Neuronal stem cell (in vitro differentiated cells): ENCODE measurements at regions not wholly inside any gene's neighbourhood (a gene's known extent, or its start where the extent isn't known, plus 50 kb on each side); places are given as distances from the start of the nearest gene placed in this dataset.

ENCODE experiments used
- DNase-seq: peaks from one replicate; pipeline ENCODE4 v3.0.0-alpha.2; 2013; ENCODE audit warnings: low spot score
- H2AFZ ChIP-seq: one replicate; pipeline ENCODE4 v1.6.1; 2013; ENCODE audit warnings: mild to moderate bottlenecking, low read length, inconsistent platforms
- H2AK5ac ChIP-seq: 2 replicates; pipeline ENCODE4 v1.6.1; 2013; ENCODE audit warnings: low read depth, mild to moderate bottlenecking, inconsistent platforms, low read length, moderate library complexity, mixed read lengths
- H2BK120ac ChIP-seq: 2 replicates; pipeline ENCODE4 v1.6.1; 2013; ENCODE audit warnings: low read depth, mild to moderate bottlenecking, inconsistent platforms, low read length, moderate library complexity, mixed read lengths
- H2BK12ac ChIP-seq: one replicate; pipeline ENCODE4 v1.6.1; 2013; ENCODE audit warnings: low read length, inconsistent platforms
- H2BK15ac ChIP-seq: 2 replicates; pipeline ENCODE4 v1.6.1; 2013; ENCODE audit warnings: mild to moderate bottlenecking, low read length, inconsistent platforms, mixed read lengths
- H2BK5ac ChIP-seq: one replicate; pipeline ENCODE4 v1.6.1; 2013; ENCODE audit warnings: inconsistent platforms, mild to moderate bottlenecking, low read length, moderate library complexity
- H3K14ac ChIP-seq: one replicate; pipeline ENCODE4 v1.6.1; 2013; ENCODE audit warnings: low read length, inconsistent platforms
- H3K18ac ChIP-seq: 2 replicates; pipeline ENCODE4 v1.6.1; 2013; ENCODE audit warnings: low read length, inconsistent platforms
- H3K23ac ChIP-seq: 2 replicates; pipeline ENCODE4 v1.6.1; 2013; ENCODE audit warnings: low read depth, mild to moderate bottlenecking, mixed read lengths, low read length, inconsistent platforms; ENCODE audit not compliant: poor library complexity
- H3K27ac ChIP-seq: replicated peaks from 3 replicates; pipeline ENCODE4 v1.5.1; 2013; ENCODE audit warnings: low read length, inconsistent platforms
- H3K27me3 ChIP-seq, 3 experiments: 2 replicates each; pipeline ENCODE4 v1.6.1; 2013; ENCODE audit warnings: low read length in 3 of 3, mild to moderate bottlenecking in 2 of 3, inconsistent platforms in 1 of 3, low read depth in 1 of 3, mixed read lengths in 1 of 3, moderate library complexity in 1 of 3; ENCODE audit not compliant: control insufficient read depth in 3 of 3, insufficient read depth in 3 of 3
- H3K36me3 ChIP-seq, 2 donors: replicated peaks in 1 of 2; 2 replicates each; pipeline ENCODE4 v1.6.1; 2013; ENCODE audit warnings: low read length in 2 of 2; ENCODE audit not compliant: control insufficient read depth in 2 of 2, insufficient read depth in 2 of 2
- H3K4ac ChIP-seq: 2 replicates; pipeline ENCODE4 v1.6.1; 2013; ENCODE audit warnings: inconsistent platforms, mild to moderate bottlenecking, low read length, moderate library complexity
- H3K4me1 ChIP-seq, 2 donors: 1 replicate in 1 of 2; 2 replicates in 1 of 2; pipeline ENCODE4 v1.6.1; 2013; ENCODE audit warnings: low read length in 2 of 2, low read depth in 1 of 2; ENCODE audit not compliant: control insufficient read depth in 2 of 2, insufficient read depth in 1 of 2
- H3K4me2 ChIP-seq: one replicate; pipeline ENCODE4 v1.6.1; 2013; ENCODE audit warnings: mild to moderate bottlenecking, low read length, inconsistent platforms; ENCODE audit not compliant: insufficient read depth, poor library complexity, severe bottlenecking
- H3K4me3 ChIP-seq, 2 donors: 2 replicates each; pipeline ENCODE4 v1.5.1; 2013; ENCODE audit warnings: low read length in 2 of 2, mild to moderate bottlenecking in 2 of 2, inconsistent platforms in 1 of 2, moderate library complexity in 1 of 2
- H3K79me1 ChIP-seq: one replicate; pipeline ENCODE4 v1.6.1; 2013; ENCODE audit warnings: low read depth, mild to moderate bottlenecking, inconsistent platforms, low read length, moderate library complexity
- H3K9ac ChIP-seq: one replicate; pipeline ENCODE4 v1.6.1; 2013; ENCODE audit warnings: mild to moderate bottlenecking, low read depth, low read length, inconsistent platforms; ENCODE audit not compliant: poor library complexity
- H3K9me3 ChIP-seq, 2 donors: replicated peaks in 1 of 2; 2 replicates each; pipeline versions ENCODE3 to v1.6.1; 2013; ENCODE audit warnings: low read length in 2 of 2, mild to moderate bottlenecking in 2 of 2, inconsistent platforms in 1 of 2, low read depth in 1 of 2, mixed read lengths in 1 of 2, moderate library complexity in 1 of 2; ENCODE audit not compliant: control insufficient read depth in 2 of 2, insufficient read depth in 1 of 2
- H4K8ac ChIP-seq: one replicate; pipeline ENCODE4 v1.6.1; 2013; ENCODE audit warnings: low read depth, mild to moderate bottlenecking, inconsistent platforms, low read length, moderate library complexity
- H4K91ac ChIP-seq: one replicate; pipeline ENCODE4 v1.6.1; 2013; ENCODE audit warnings: low read length, low read depth, mild to moderate bottlenecking, inconsistent platforms; ENCODE audit not compliant: poor library complexity
- WGBS, 2 donors: extraction: QIAGEN DNeasy Blood & Tissue Kit; methylation state at CpG; one replicate each; pipeline ENCODE4 v1.1.7; 2013; ENCODE audit warnings: missing lambda C conversion rate in 2 of 2, mixed read lengths in 1 of 2; ENCODE audit not compliant: insufficient read length in 2 of 2, insufficient replicate concordance in 1 of 2; ENCODE audit errors: extremely low coverage in 2 of 2; 5-methylcytosine and 5-hydroxymethylcytosine counted together

- DNase-seq, result no peak
- H3K4me3 ChIP-seq, result no peak overlapping the region
- H3K9ac ChIP-seq, result no peak overlapping the region
- H3K79me1 ChIP-seq, result no peaks in the 10 kb centered on the region
- H4K91ac ChIP-seq, result no peak overlapping the region
- no peak overlapping the region for H3K27ac ChIP-seq
- H3K18ac ChIP-seq, result no peak overlapping the region
- H3K4me2 ChIP-seq, result no peak overlapping the region
- no peak overlapping the region for H4K8ac ChIP-seq
- no peaks in the 10 kb centered on the region for H3K9me3 ChIP-seq
- no peaks in the 10 kb centered on the region for H3K27me3 ChIP-seq
- H2BK120ac ChIP-seq, result no peak overlapping the region
- no peak overlapping the region for H3K4ac ChIP-seq
- no CpG with 5 or more reads among the region's 1 CpG for WGBS, 2 donors
- no peak overlapping the region for H2AFZ ChIP-seq
- H3K23ac ChIP-seq, result no peak overlapping the region
- no peaks in the 10 kb centered on the region for H3K36me3 ChIP-seq
- peaks cover 0 to 2% of the 10 kb centered on the region in 2 donors for H3K4me1 ChIP-seq
- no peak overlapping the region for H2BK15ac ChIP-seq
- H2BK5ac ChIP-seq, result no peak overlapping the region
- no peak overlapping the region for H3K14ac ChIP-seq
- no peak overlapping the region for H2AK5ac ChIP-seq
- no peak overlapping the region for H2BK12ac ChIP-seq
Observed at GRCh38 chr12:76942267-76942666, 63.4 kb upstream of the CSRP2 start.

- Histone ChIP-seq H2AK5ac (no peak overlapping the region), H3K27ac (no peak overlapping the region), H3K18ac (no peak overlapping the region), H2BK12ac (no peak overlapping the region), H3K79me1 (no peaks in the 10 kb centered on the region), H2BK120ac (no peak overlapping the region), H3K36me3 (no peaks in the 10 kb centered on the region), H4K8ac (no peak overlapping the region), H3K4me1 (peaks cover 0 to 2% of the 10 kb centered on the region in 2 donors), H2BK15ac (no peak overlapping the region), H3K9ac (no peak overlapping the region), H3K4me2 (no peak overlapping the region), H3K14ac (no peak overlapping the region), H4K91ac (no peak overlapping the region), H3K23ac (no peak overlapping the region), H3K9me3 (no peaks in the 10 kb centered on the region), H2AFZ (no peak overlapping the region), H3K4ac (no peak overlapping the region), H2BK5ac (no peak overlapping the region), H3K27me3 (no peaks in the 10 kb centered on the region), H3K4me3 (no peak overlapping the region)
- DNase-seq, result no peak
- no CpG with 5 or more reads among the region's 3 CpGs for WGBS, 2 donors
Observed at GRCh38 chr12:76940671-76941445, 62.0 kb upstream of the CSRP2 start.

GRCh38 chr12:76939701-76940100 lies 60.9 kb upstream of the CSRP2 start:
- Histone ChIP-seq H2BK12ac (no peak overlapping the region), H3K4me1 (peaks cover 0 to 2% of the 10 kb centered on the region in 2 donors), H4K91ac (no peak overlapping the region), H2BK5ac (no peak overlapping the region), H3K4me3 (no peak overlapping the region), H2AFZ (peak overlapping the region; percentile 13), H3K9me3 (no peaks in the 10 kb centered on the region), H3K27ac (no peak overlapping the region), H3K79me1 (no peaks in the 10 kb centered on the region), H3K18ac (no peak overlapping the region), H3K4ac (no peak overlapping the region), H3K9ac (no peak overlapping the region), H2AK5ac (no peak overlapping the region), H3K14ac (no peak overlapping the region), H3K27me3 (no peaks in the 10 kb centered on the region), H2BK120ac (no peak overlapping the region), H4K8ac (no peak overlapping the region), H3K23ac (no peak overlapping the region), H2BK15ac (no peak overlapping the region), H3K4me2 (no peak overlapping the region), H3K36me3 (no peaks in the 10 kb centered on the region)
- no CpG with 5 or more reads among the region's 1 CpG for WGBS, 2 donors
- no peak for DNase-seq

DNA sequence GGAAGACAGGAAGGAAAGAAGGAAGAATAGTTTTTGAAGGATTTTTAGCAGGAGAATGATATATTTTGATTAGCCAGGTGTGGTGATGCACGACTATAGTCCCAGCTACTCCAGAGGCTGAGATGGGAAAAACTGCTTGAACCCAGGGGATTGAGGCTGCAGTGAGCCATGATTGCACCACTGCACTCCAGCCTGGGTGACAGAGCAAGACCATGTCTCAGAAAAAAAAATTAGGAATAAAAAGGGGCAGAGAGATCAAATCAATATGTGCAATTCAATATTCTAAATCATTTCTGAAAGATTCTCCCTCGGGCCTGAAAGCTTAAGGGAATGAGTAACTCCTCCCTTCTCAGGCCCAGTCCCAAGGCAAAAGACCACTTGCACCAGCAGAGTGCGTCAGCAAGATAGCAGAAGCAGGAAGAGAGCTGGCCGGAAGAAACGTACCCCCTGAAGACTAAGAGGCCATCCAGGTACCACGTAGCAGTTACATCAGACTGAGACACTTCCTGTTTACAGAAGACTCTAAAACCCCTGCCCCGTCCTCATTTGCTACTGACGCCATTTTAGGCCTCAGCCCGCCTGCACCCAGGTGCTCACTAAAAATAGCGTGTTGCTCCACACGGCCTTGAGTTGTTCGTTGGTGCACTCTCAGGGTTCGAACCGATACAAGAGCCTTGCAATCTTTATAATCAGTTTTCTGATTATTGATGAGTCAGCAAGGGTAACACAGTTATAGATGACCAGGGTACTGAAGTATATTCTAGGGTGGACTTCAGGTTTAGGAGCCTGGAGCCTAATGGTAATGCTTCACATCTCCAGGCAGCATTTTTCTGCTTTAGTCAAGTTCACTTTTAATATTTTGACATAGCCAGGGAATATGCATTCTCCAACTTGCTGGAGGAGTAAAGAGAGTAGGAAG lies 57.7 kb upstream of the CSRP2 start:
- no peak for DNase-seq
- no CpG with 5 or more reads among the region's 14 CpGs for WGBS, 2 donors

More for the DNA sequence above, 57.7 kb upstream of the CSRP2 start:
- H3K4me3 ChIP-seq, result no peak overlapping the region
- no peak overlapping the region for H2BK5ac ChIP-seq
- no peak overlapping the region for H2BK15ac ChIP-seq
- no peak overlapping the region for H4K91ac ChIP-seq
- H2AK5ac ChIP-seq, result no peak overlapping the region
- no peak overlapping the region for H4K8ac ChIP-seq
- H3K79me1 ChIP-seq, result no peaks in the 10 kb centered on the region
- no peak overlapping the region for H3K23ac ChIP-seq
- peaks cover 0 to 2% of the 10 kb centered on the region in 2 donors for H3K4me1 ChIP-seq
- H3K36me3 ChIP-seq, result no peaks in the 10 kb centered on the region
- no peak overlapping the region for H2AFZ ChIP-seq
- no peak overlapping the region for H3K14ac ChIP-seq
- H3K4ac ChIP-seq, result no peak overlapping the region
- no peaks in the 10 kb centered on the region for H3K9me3 ChIP-seq
- no peak overlapping the region for H3K18ac ChIP-seq
- no peak overlapping the region for H3K4me2 ChIP-seq
- H3K27me3 ChIP-seq, result no peaks in the 10 kb centered on the region
- H3K9ac ChIP-seq, result no peak overlapping the region
- no peak overlapping the region for H2BK120ac ChIP-seq
- H3K27ac ChIP-seq, result no peak overlapping the region
- no peak overlapping the region for H2BK12ac ChIP-seq
